ENCODE measurements at regions not wholly inside any gene's neighbourhood (a gene's known extent, or its start where the extent isn't known, plus 50 kb on each side); places are given as distances from the start of the nearest gene placed in this dataset.

DNA sequence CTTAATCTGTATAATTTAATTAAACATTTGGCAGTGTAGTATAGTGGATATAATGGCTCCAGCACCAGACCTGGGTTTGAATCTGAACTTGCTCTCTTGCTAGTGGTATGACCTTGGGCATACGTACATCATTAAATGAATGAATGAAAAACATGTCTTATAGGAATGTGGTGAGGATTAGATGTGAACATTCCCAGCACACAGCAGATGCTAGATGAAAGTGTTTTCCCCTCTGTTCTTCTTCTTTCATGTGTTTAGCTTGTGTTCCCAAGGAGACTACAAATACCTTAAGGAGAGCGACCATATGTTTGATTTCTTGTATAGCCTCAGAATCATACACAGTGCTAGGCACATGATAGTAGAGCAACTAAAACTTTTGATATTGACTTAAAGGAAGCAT, 56.5 kb downstream of the CT47B1 start:
- no peak for DNase-seq (ENCODE audit: low read depth)

DNA sequence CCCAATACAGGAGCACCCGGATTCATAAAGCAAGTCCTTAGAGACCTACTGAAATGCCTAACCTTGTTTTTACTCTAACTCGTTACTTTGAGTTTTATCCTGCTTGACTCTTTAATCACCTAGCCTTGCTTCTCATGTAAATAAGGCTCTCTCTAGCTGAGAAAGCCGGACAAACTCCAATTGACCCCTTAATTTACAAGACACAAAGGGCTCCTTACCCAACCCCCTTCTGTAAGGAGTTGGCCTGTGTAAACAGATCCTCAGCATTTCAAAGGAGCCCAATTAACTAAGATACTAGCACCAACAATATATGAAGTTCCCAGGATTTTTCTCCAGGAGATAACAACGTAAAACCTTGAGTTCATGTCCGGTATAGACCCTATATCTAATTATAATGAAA, 61.7 kb downstream of the CT47B1 start:
- no peak for DNase-seq (ENCODE audit: low read depth)

DNA sequence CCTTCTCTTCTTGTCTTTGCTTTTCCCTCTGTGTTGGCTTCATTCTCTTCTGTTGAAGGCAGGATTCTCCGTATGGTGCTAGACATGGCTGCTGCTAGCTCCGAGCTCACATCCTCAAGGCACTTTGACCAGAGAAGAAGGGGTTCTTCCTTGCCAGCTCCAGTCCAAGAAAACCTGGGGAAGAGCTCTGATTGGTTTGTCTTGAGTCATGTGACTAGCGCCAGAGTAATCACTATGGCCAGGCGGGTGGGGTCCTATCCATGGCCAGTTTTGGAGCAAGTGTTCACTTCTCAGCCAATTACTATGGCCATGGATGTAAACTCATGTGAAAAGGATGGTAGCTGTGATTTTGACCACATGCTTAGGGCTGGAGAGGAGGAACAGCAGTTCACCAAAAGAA, 74.2 kb downstream of the CT47B1 start:
- DNase-seq (ENCODE audit: low read depth): no peak

DNA sequence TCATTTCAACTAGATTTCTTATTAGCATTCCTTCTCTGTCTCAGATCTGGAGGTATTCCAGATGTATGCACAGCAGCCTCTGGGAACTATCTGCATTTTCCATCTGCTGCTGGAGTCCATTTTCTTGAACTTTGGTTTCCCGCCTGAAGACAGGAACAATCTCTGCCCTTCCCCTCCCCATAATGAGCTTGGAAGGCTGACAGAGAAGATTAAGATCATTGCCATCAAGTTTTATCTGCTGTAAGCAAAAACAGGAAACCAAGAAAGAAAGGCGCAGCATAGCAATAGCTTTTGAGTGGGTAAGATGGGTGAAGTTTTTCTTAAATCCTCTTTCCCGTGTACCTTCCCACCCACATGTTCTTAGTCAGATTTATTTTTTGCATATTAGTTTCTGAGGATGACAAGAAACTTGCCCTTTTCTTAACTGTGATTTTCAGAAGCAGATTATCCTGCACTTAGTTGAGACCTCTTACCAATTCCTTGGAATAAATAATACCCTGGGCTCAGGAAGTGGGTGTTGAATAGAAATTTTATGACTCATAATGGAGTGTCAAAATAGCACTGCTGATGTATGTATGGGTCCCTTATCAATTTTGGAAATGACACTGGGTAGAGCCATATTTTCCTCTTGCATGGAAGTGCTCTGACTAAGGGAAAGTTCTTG, 78.3 kb downstream of the CT47B1 start:
- DNase-seq (ENCODE audit: low read depth): no peak

DNA sequence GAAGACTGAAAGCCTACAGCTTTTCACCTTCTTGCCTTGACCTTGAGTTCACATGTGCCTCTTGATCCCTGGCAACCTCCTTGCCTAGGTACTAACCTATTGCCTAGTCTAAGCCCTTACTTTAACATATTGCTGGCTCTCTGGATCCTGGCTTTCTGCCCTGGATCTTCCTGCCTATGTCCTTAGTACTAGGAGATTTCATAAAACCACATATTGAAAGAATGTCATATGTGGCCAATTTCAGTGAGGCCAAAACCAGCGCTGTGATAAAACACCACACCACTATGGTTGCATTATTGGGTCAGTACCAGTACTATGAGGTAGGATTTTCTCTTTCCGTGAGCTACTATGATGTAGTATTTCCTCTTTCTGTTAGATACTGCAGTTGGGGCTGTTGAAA, 80.4 kb downstream of the CT47B1 start:
- no peak for DNase-seq (ENCODE audit: low read depth)

DNA sequence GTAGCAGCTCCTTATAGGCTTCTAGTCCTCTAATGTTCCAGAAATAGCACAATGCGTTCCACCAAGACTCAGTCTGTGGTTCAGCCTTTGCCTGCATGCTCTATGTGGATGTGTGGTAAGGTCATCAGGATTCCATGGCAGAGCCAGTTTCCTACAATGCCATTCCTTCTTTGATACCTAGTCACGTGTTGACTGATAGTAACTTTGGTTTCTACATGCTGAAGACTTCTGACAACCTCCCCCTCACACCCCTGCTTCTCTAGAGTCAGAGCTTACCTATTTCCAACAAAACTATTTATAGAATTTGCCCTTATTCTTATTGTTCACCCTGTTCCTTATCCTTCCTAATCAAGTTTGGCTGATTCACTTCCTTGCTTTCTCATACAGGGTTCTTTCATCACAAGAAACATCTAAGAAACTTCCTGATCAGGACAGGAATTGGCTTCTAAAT, 81.1 kb downstream of the CT47B1 start:
- DNase-seq (ENCODE audit: low read depth): no peak

DNA sequence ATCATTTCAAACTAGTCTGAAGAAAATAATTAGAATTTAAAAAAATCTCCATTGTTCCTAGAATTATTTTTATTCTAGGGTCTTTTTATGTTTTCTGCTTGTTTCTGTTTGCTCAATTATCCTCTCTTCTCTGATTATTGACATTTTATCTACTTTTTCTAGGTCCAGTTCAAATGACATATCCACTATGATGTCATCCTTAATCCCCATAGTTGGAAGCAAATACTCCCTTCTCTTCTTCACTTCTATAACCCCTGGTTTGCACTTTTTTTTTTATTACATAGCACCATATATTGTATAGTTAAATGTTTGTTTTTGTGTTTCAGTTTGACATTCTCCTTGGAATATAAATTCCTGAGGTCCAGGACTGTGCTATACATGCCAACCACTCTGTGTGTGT, 82.6 kb downstream of the CT47B1 start:
- no peak for DNase-seq (ENCODE audit: low read depth)

DNA sequence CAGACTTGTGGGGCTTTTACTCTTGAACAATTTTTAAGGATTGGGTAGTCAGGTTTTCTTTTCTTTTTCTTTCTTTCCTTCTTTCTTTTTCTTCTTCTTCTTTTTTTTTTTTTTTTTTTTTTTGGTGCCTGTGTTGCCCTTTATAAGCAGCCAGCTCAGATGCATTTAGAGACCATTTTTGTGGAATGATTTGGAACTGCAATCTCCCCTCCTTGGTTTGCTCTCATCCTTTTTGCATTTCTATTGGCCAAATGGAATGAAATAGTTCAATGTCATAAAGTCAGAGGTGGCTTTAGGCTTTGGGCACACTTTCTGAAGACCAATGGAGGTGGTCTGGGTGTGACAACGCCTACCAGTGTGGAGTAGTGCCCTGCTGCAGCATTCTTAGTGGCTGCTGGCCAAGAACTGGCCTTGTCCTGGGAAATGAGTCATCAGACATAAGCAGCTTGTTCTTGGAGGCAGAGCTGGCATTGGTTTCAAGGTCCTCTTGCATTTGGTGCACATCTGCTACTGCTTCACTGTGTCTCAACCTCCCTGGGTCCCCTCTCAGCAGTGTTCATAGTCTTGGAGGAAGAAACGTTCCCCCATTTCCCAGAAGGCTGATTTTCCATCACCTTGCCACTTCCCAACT, 84.5 kb downstream of the CT47B1 start:
- DNase-seq (ENCODE audit: low read depth): no peak

DNA sequence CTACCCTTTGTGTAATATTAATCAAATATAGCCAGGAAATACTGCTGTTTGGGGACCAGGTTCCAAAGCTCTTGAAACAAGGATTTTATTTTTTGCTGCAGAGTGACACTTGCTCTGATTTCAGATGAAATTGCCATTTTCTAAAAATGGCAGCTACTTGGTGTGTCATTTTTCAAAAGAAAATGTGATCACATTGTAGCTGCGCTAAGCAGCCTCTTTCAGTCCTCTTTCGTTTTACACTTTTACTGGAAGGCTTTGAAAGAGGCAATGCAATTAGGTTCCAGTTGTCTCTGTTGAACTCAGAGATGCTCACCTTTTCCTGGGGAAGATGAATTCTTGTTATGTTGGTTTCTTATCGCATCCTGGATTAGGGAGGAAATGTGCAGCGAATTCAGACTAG, 85.1 kb downstream of the CT47B1 start:
- no peak for DNase-seq (ENCODE audit: low read depth)

DNA sequence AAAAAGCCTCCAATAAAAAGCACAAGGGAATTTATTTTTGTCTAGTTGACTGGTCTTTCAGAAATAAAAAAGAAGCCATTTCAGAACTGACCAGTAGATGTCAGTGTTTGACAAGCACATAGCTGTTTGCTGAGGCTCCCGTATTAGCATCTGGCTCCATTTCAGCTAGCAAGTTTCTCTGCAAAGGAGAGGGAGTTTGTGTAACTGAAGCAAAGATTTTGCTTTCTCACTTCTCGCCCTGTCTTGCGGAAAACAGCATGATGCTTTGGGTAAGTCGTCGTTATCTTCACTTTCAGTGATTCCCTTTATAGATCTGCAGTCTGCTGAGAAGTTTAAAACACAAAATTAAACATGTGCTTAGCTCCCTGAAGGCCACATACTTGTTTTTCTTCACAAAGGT, 85.5 kb downstream of the CT47B1 start:
- DNase-seq (ENCODE audit: low read depth): peak; percentile 3

DNA sequence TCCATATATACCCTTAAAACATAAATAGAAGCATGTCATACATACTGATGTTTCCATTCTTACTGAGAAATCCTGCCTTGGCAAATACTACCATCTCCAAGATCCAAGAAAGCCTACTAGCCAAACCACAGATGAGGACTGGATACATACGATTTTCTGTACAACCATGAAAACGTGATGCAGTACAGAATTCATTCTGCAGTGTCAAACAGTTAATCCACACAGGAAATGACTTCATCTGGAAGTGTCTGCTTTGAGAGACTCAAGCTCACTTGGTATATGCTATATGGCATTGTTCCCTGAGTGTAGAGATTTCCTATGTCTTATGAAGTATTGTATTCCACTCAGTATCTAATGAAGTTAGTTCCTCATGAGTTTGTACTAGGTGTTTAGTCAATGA, 94.3 kb downstream of the CT47B1 start:
- no peak for DNase-seq (ENCODE audit: low read depth)

DNA sequence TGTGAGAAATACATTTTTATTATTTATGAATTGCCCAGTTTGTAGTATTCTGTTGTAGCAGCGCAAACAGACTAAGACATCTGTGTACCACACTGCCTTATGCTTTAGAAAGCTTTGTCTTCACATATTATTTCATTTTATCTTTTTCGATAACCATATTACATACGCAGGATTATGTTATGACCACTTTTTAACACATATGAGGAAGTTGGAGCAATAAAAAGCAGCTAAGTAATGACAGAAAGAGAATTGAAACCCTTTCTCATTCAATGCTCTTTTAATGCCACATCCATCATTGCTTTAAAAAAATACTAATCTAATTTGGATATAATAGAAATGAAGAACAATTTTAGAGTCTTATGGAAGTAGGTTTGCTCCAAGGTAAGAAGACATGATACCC, 99.7 kb downstream of the CT47B1 start:
- DNase-seq (ENCODE audit: low read depth): no peak

DNA sequence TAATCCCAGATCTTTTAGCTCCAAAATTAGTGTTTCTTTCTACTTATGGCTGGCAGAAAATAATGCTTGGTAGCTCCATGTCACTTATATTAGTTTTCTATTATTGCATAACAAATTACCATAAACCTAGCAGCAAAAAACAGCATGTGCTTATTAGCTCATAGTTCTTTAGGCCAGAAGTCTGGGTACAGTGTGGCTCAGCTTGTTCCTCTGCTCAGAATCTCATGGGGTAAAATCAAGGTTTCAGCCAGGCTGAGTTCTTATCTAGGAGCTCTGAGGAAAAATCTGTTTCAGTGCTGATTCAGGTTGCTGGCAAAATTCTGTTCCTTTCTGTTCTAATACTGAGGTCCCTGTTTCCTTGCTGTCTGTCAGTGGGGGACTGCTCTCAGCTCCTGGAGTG, 101.1 kb downstream of the CT47B1 start:
- DNase-seq (ENCODE audit: low read depth): no peak

DNA sequence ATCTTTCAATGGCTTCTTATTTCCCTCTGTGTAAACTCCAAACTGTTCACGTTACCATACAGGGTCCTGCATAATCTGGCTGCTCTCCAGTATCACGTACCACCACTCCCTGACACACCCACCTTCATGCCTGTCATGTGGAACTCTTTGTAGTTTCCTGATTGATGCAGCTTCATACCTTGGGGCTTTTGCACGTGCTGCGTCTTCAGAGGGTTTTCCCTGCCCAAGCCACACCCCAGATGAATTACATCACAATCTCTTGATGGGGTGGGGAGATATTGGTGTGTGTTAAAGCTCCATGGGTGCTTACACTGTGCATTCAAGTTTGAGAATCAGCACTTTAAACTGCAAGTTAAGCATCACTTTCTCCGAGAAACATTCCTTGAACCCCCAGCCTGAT, 101.9 kb downstream of the CT47B1 start:
- no peak for DNase-seq (ENCODE audit: low read depth)

DNA sequence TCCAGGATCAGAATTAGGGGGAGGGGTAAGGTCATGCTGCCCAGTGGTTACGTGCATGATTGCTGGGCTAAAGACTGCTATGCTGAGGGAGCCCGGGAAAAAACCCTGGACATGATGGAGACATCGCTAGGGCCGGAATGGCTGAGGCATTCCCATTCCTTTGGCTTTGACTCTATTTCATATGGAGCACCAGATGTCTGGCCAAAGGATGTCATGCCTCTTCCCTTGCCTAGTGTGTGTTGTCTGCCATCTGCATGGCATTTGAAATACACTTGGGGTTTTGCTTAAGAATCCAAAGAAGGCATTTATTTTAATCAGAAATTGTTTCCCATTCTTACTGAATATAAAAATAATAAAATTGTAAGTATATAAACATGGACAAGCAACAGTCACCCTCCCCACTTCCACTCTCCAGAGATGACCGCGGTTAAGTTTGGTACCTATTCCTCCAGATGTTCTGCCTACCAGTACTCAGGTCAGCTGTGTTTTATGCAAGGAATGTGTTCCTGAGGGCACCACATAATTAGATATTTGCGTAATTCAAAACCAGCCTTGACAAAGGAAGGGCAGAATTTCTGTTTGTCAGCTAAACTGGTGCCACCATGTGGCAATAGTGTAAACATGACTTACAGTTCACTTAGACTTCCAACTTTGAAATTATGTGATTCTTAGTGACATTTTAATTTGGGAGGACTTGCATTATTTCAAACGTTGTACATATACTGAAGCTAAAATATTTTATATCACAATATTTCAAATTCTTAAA, 105.9 kb downstream of the CT47B1 start:
- no peak for DNase-seq (ENCODE audit: low read depth)

DNA sequence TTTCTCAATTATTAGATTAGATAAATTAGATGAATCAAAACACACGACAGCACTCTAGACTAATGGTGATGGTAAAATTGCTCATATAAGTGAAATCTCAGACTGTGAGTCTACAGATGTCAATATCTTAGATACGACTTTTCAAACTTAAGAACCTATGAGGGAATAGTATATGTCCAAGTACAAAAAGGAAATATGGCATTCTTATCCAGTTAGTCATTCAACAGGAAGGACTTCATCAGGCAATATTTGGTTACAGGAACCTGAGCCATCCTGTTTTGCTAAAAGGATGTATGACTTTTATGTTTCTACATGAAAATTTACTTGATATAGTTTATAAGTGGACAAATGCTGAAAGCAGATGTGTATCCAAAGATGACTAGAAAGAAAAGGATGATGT, 107.0 kb downstream of the CT47B1 start:
- no peak for DNase-seq (ENCODE audit: low read depth)

DNA sequence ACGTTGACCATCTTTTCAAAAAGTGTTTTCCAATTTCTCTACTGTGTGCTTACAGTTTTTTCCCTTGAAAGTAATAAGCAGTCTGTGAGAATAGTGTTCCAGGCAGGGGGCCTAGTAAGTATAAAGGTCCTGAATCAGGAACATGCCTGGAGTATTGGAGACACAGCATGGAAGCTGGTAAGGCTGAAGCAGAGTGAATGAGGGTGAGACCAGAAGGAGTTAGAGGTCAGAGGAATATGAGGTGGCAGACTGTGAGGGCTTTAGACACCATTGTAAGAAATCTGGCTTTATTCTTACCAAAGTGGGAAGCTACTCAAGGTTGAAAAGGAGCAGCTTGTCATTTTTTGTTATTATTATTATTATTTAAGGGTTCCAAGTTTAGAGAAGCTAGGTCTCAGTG, 107.4 kb downstream of the CT47B1 start:
- no peak for DNase-seq (ENCODE audit: low read depth)

DNA sequence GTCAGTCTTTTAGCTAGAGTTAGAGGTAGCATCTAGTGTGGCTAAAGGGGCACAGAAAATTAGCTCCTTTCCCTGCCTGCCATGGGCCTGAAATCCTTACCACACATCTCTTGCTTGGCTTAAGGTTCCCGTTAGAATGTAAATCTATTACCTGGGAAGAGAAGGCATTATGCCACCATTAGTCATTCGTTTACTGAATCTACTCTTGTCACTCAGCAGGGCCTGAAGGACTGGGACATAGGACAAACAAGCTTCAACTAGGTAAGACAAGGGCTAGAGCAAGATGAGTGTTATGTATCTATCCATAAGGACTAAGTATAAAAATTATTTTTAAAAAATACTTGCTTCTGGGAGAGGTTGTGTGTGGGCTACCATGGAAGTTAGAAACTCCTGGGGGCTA, 112.4 kb downstream of the CT47B1 start:
- no peak for DNase-seq (ENCODE audit: low read depth)

DNA sequence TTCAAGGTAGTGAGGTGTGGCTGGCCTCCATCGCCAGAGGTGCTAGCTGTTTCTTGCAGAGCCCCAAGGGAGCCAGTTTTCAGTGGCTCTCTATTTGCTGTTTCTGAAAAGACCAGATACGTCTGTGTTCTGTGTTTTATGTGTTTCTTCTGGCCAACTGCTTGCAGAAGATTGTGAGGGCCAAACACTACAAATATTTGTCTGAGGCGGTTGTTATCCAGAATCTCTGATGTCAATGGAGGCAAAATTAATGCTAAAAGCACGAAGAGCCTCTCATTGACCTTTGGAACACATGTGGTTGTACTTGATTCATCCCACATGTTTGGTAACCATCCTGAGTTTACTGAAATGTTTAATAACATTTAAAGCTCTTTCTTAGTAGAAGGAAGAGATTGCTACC, 113.9 kb downstream of the CT47B1 start:
- DNase-seq (ENCODE audit: low read depth): no peak

DNA sequence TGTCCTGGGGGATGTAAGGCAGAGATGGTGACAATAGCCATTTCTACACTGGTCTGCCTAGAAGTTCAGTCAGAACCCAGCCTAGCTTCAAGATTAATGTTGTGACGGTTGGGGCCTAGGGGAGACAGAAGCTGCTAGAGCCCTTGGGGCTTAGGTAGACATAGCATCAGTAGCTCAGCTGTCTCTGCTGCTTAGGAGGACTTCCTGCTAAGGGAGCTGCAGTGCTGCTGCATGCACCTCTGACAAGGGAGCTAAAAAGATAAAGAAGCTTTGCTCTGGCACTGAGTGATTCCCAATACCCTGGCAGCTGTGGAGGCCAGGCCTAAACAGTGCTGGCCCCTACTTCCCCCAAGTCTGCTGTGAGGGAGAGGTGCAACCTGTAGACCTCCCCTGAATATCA, 116.0 kb downstream of the CT47B1 start:
- DNase-seq (ENCODE audit: low read depth): no peak

DNA sequence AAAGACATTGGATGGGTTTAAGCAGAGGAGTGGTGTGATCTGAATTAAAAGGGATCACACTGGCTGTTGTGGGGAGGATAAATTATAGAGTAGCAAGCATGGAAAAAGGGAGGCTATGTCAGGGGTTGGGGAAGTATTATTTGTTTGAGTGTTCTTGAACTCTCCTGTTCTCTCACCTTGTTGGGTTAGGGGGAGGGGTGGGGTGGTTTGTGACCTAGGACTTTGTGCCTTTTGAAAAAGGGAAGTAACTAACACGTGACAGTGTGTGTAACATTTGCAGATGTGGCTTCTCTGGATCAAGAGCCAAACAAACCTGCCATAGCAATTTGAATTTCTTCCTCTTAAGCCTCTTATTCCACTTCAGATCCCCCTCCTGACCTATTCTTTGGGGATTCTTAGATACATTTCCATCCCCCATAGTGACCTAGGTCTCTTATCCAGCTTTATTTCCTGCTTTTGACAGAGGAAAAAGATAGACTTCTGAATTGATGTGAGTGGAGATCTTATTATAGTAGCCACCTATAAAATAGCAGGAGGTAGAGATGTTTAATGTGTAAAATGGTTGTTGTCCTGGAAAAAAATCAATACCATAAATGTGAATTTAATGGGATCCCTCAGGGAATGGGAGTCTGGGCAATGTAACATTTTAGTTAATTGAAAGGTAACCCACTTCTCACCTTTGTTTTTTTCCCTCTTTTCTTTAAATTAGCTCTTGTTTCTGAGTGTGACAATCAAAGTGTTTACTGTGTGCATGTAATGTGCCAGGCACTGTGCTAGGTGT, 120.4 kb downstream of the CT47B1 start:
- DNase-seq (ENCODE audit: low read depth): no peak

DNA sequence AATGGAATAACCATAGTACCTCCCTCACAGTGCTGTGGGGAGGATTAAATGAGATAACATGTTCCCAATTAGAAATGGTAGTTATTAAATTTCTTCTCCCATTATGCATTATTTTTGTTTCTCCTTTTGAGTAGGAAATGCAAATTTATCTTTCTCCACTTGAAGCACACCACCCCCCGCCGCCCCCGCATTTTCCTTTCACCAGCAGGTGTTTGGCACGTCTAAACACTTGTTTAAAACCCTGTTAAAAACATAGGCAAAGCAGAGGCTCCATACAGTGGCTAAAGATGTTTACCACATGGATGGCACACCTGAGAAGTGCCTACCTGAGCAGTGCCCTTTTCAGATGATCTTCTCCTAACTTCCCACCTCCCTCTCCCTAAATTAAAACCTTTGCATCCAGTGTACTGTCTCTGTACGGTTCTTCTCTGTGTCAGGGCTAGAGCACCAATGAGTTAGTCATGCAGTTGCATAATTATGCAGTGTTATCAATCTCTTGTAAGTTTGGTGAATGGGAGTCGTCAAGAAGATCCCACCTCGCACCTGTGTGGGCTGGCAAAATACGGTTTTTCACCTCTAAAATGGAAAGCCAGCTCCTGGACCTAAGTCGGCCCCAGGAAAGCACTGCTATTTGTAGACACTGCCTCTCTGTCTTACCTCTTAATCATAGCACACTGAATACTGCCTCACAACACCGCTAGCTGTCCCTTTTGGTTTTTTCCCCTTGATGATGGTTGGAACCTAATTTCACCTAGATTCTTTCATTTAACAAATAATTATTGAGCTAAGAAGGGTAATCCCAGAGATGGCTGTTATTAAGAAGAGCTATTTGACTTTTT, 122.0 kb downstream of the CT47B1 start:
- peak; percentile 18 for DNase-seq (ENCODE audit: low read depth)
